HepG2 (cell line): ENCODE measurements at regions not wholly inside any gene's neighbourhood (a gene's known extent, or its start where the extent isn't known, plus 50 kb on each side); places are given as distances from the start of the nearest gene placed in this dataset.

Experiments used
- ATAC-seq: fragments of 200-7000 bp; cut with Tn5 transposase; 3 replicates; pipeline ENCODE4 v1.9.1; 2020; ENCODE audit warnings: mild to moderate bottlenecking, moderate library complexity
- BruUV-seq: library from RNA; stranded (reverse); fragments of 400-500 nt; replicated peaks from 2 replicates; lab custom pipeline; 2021; lab: Mats Ljungman, UMichigan
- CTCF ChIA-PET: fragments of 300-600 bp; formaldehyde crosslinking; extraction: SDS; loops from one replicate; lab custom pipeline; 2021; ENCODE audit warnings: low total read pairs, inconsistent platforms, low intra/inter-chr PET ratio; lab: Yijun Ruan, JAX
- POLR2A ChIA-PET: fragments of 350-600 bp; sonication (Branson Sonifier 250); formaldehyde crosslinking; loops from one replicate; lab custom pipeline; 2020; ENCODE audit warnings: antibody characterized with exemption, inconsistent platforms; lab: Yijun Ruan, JAX
- DNase-seq: peaks from one replicate; pipeline ENCODE4 v3.0.0-alpha.2; 2015; ENCODE audit warnings: low spot score
- FAIRE-seq: peaks from 3 replicates; lab custom pipeline; 2011; peaks lifted over from hg19 to GRCh38; lab: Jason Lieb, UNC
- H2AFZ ChIP-seq: one replicate; pipeline ENCODE4 v1.6.1; 2011; ENCODE audit warnings: low read length, inconsistent platforms
- H3K27ac ChIP-seq: fragments of 300-600 bp; 3 replicates; pipeline ENCODE4 v1.8.0; 2011; ENCODE audit warnings: mixed run types, mild to moderate bottlenecking, mixed read lengths, low read length, inconsistent platforms; ENCODE audit not compliant: insufficient read depth; ENCODE audit errors: extremely low read length
- H3K27me3 ChIP-seq, 2 experiments: fragments of 200-600 bp in 1 of 2; 2 replicates in 1 of 2; 3 replicates in 1 of 2; pipeline versions ENCODE4 v1.6.0 to v1.8.0; 2011; ENCODE audit warnings: low read length in 2 of 2, mild to moderate bottlenecking in 2 of 2, moderate library complexity in 2 of 2, inconsistent platforms in 1 of 2; ENCODE audit not compliant: insufficient read depth in 2 of 2, control insufficient read depth in 1 of 2
- H3K36me3 ChIP-seq, 2 experiments: fragments of 200-600 bp in 1 of 2; replicated peaks in 1 of 2; 2 replicates in 1 of 2; 3 replicates in 1 of 2; pipeline versions ENCODE4 v1.5.1 to v1.8.0; 2011; ENCODE audit warnings: low read length in 2 of 2, inconsistent platforms in 1 of 2; ENCODE audit not compliant: insufficient read depth in 2 of 2, control insufficient read depth in 1 of 2
- H3K4me1 ChIP-seq: 2 replicates; pipeline ENCODE4 v1.5.1; 2012; ENCODE audit warnings: low read length, inconsistent platforms; ENCODE audit not compliant: insufficient read depth
- H3K4me2 ChIP-seq: 2 replicates; pipeline ENCODE4 v1.6.0; 2011; ENCODE audit warnings: low read depth, low read length, inconsistent platforms
- H3K4me3 ChIP-seq, 3 experiments: fragments of 200-600 bp in 1 of 3; sonication (generic), shearing (Covaris generic) in 1 of 3; replicated peaks in 1 of 3; 2 replicates each; pipeline ENCODE4 v1.5.1; 2011 to 2016; ENCODE audit warnings: low read length in 3 of 3, inconsistent platforms in 2 of 3, low read depth in 2 of 3, mild to moderate bottlenecking in 2 of 3, control low read depth in 1 of 3, mixed read lengths in 1 of 3; ENCODE audit not compliant: insufficient read depth in 1 of 3
- H3K79me2 ChIP-seq: one replicate; pipeline ENCODE4 v1.6.1; 2011; ENCODE audit warnings: low read length, inconsistent platforms; ENCODE audit not compliant: insufficient read depth
- H3K9ac ChIP-seq: 2 replicates; pipeline ENCODE4 v1.6.0; 2011; ENCODE audit warnings: mild to moderate bottlenecking, low read depth, low read length, inconsistent platforms; ENCODE audit not compliant: insufficient read depth
- H3K9me3 ChIP-seq: 2 replicates; pipeline ENCODE4 v1.5.1; 2012; ENCODE audit warnings: mild to moderate bottlenecking, low read length
- H4K20me1 ChIP-seq: 2 replicates; pipeline ENCODE4 v1.6.0; 2011; ENCODE audit warnings: inconsistent platforms, mild to moderate bottlenecking, low read length, moderate library complexity; ENCODE audit not compliant: insufficient read depth
- FOXA3 ChIP-seq: IDR thresholded peaks from 2 replicates; pipeline ENCODE4 v1.6.1; 2016; ENCODE audit warnings: missing genetic modification reagents, missing compliant biosample characterization
- GZF1 ChIP-seq: sonication (generic); formaldehyde crosslinking; IDR thresholded peaks from 2 replicates; pipeline ENCODE4 v1.5.1; 2020; ENCODE audit warnings: mild to moderate bottlenecking, missing genetic modification reagents
- HOXA7 ChIP-seq: sonication (generic); formaldehyde crosslinking; IDR thresholded peaks from 2 replicates; pipeline ENCODE4 v1.8.1; 2022; ENCODE audit warnings: mild to moderate bottlenecking, missing genetic modification reagents, moderate library complexity
- POLR2G ChIP-seq: fragments of 200-400 bp; formaldehyde crosslinking; IDR thresholded peaks from 2 replicates; pipeline ENCODE4 v1.6.1; 2018; ENCODE audit warnings: mild to moderate bottlenecking, low read depth, low read length, moderate library complexity
- RERE ChIP-seq: IDR thresholded peaks from 2 replicates; pipeline ENCODE4 v1.6.1; 2016; ENCODE audit warnings: low read depth, missing genetic modification reagents, missing compliant biosample characterization
- SOX13 ChIP-seq, 3 experiments: fragments of 450-650 bp in 1 of 3; sonication (generic) in 1 of 3; formaldehyde crosslinking in 1 of 3; IDR thresholded peaks in 2 of 3; conservative IDR thresholded peaks in 1 of 3; 2 replicates each; pipeline versions ENCODE4 v1.5.0 to v1.6.1; 2016 to 2020; ENCODE audit warnings: antibody characterized with exemption in 1 of 3, mild to moderate bottlenecking in 1 of 3, missing compliant biosample characterization in 1 of 3, missing genetic modification reagents in 1 of 3, moderate library complexity in 1 of 3
- TOPORS ChIP-seq: sonication (generic); formaldehyde crosslinking; IDR thresholded peaks from 2 replicates; pipeline ENCODE4 v1.8.0; 2023; ENCODE audit warnings: mild to moderate bottlenecking, missing genetic modification reagents
- ZNF121 ChIP-seq: sonication (generic); formaldehyde crosslinking; IDR thresholded peaks from 2 replicates; pipeline ENCODE4 v1.5.0; 2020; ENCODE audit warnings: mild to moderate bottlenecking, missing genetic modification reagents
- ZNF18 ChIP-seq: sonication (generic); formaldehyde crosslinking; IDR thresholded peaks from 2 replicates; pipeline ENCODE4 v1.8.0; 2022; ENCODE audit warnings: mild to moderate bottlenecking, missing genetic modification reagents; ENCODE audit not compliant: insufficient replicate concordance
- ZNF281 ChIP-seq: sonication (generic); formaldehyde crosslinking; IDR thresholded peaks from 2 replicates; pipeline ENCODE4 v1.4.0; 2020; ENCODE audit warnings: missing genetic modification reagents, borderline replicate concordance
- ZNF414 ChIP-seq: sonication (generic); formaldehyde crosslinking; IDR thresholded peaks from 2 replicates; pipeline ENCODE4 v1.5.0; 2020; ENCODE audit warnings: missing genetic modification reagents
- ZNF460 ChIP-seq: sonication (generic); formaldehyde crosslinking; IDR thresholded peaks from 2 replicates; pipeline ENCODE4 v1.5.1; 2020; ENCODE audit warnings: missing genetic modification reagents, mild to moderate bottlenecking, borderline replicate concordance
- WGBS: methylation state at CpG from one replicate; pipeline ENCODE4 v1.1.6; 2017; ENCODE audit warnings: low lambda C conversion rate; 5-methylcytosine and 5-hydroxymethylcytosine counted together
- in situ Hi-C: cut with HindIII; loops from 2 replicates; pipeline ENCODE4 v1.10.0; 2017; ENCODE audit warnings: low pct_unique_long_range_greater_than_20kb; ENCODE audit not compliant: extremely low pct_ligation_motif_present
- intact Hi-C: fragments of 100-400 bp; cut with micrococcal nuclease; formaldehyde crosslinking; loops from one replicate; pipeline ENCODE4 v1.10.0; 2022; ENCODE audit not compliant: unreplicated experiment

- no peaks in the 10 kb centered on the region for H3K36me3 ChIP-seq
- no peaks in the 10 kb centered on the region for H3K4me1 ChIP-seq
- no peaks in the 10 kb centered on the region for H3K79me2 ChIP-seq
- H4K20me1 ChIP-seq: no peaks in the 10 kb centered on the region
- 0% methylated on average over 3 of the region's 3 CpGs for WGBS
- H3K27ac ChIP-seq: no peak overlapping the region
- intact Hi-C loops: no loop called here
- H2AFZ ChIP-seq: no peak overlapping the region
- POLR2A ChIA-PET: no interaction called here
- no peak overlapping the region for H3K9ac ChIP-seq
- FAIRE-seq: no peak
- CTCF ChIA-PET: no interaction called here
- no peak overlapping the region for H3K4me3 ChIP-seq
- no TSS peak for BruUV-seq
- H3K27me3 ChIP-seq: no peaks in the 10 kb centered on the region; a peak in 1 of 5 replicates
- H3K4me2 ChIP-seq: no peak overlapping the region
- no peaks in the 10 kb centered on the region; the same call in 1 of the 2 replicates for H3K9me3 ChIP-seq
- in situ Hi-C loops: no loop called here
- DNase-seq: no peak
- no peak for ATAC-seq
- TF ChIP-seq ZNF121 (CRISPR knock-in tag): no peak
- TF ChIP-seq ZNF414 (CRISPR knock-in tag): no peak
- TF ChIP-seq POLR2G: no peak
- TF ChIP-seq RERE (CRISPR knock-in tag): no peak
- TF ChIP-seq SOX13 (IDR thresholded peaks at IDR 0.05): no peak
- TF ChIP-seq SOX13 (CRISPR knock-in tag; conservative IDR thresholded peaks at IDR 0.05 in 1 of 2, IDR thresholded peaks at IDR 0.05 in 1 of 2): no peak
- TF ChIP-seq ZNF281 (CRISPR knock-in tag): no peak
- no peak for TF ChIP-seq ZNF460
- TF ChIP-seq HOXA7: no peak
- TF ChIP-seq TOPORS: no peak
- TF ChIP-seq ZNF18 (CRISPR knock-in tag): no peak
- TF ChIP-seq FOXA3: no peak
- TF ChIP-seq GZF1 (CRISPR knock-in tag): no peak
These were observed 374.7 kb upstream of the VWC2 start for GRCh38 chr7:49398746-49399145.
